Parathyroid adenoma (tissue), 2 donors: ENCODE measurements at regions not wholly inside any gene's neighbourhood (a gene's known extent, or its start where the extent isn't known, plus 50 kb on each side); places are given as distances from the start of the nearest gene placed in this dataset.

Experiments used
- H2AFZ ChIP-seq: fragments of 300-600 bp; sonication (generic); one replicate; pipeline ENCODE4 v1.7.0; 2017; ENCODE audit warnings: antibody characterized with exemption, mild to moderate bottlenecking
- H3K27ac ChIP-seq: fragments of 300-600 bp; sonication (generic); one replicate; pipeline ENCODE4 v1.7.0; 2017
- H3K27me3 ChIP-seq: fragments of 300-600 bp; sonication (generic); one replicate; pipeline ENCODE4 v1.7.0; 2017; ENCODE audit warnings: low read length; ENCODE audit not compliant: control insufficient read depth, insufficient read depth
- H3K36me3 ChIP-seq: fragments of 300-600 bp; sonication (generic); one replicate; pipeline ENCODE4 v1.7.0; 2017; ENCODE audit warnings: low read length; ENCODE audit not compliant: control insufficient read depth, insufficient read depth
- H3K4me1 ChIP-seq: fragments of 300-600 bp; sonication (generic); one replicate; pipeline ENCODE4 v1.7.0; 2017; ENCODE audit warnings: control low read depth
- H3K4me2 ChIP-seq: fragments of 300-600 bp; sonication (generic); one replicate; pipeline ENCODE4 v1.7.0; 2017; ENCODE audit warnings: low read length
- H3K4me3 ChIP-seq: fragments of 300-600 bp; sonication (generic); one replicate; pipeline ENCODE4 v1.7.0; 2017; ENCODE audit warnings: low read depth, low read length
- H3K79me2 ChIP-seq: fragments of 300-600 bp; sonication (generic); one replicate; pipeline ENCODE4 v1.7.0; 2017; ENCODE audit warnings: control low read depth
- H3K9ac ChIP-seq: fragments of 300-600 bp; sonication (generic); one replicate; pipeline ENCODE4 v1.7.0; 2017; ENCODE audit warnings: mild to moderate bottlenecking
- H3K9me3 ChIP-seq: fragments of 300-600 bp; sonication (generic); one replicate; pipeline ENCODE4 v1.7.0; 2017; ENCODE audit warnings: low read length; ENCODE audit not compliant: control insufficient read depth
- TF ChIP-seq, protein P1 (sequence below): fragments of 300-600 bp; sonication (generic); IDR thresholded peaks from one replicate; pipeline ENCODE4 v1.7.0; 2017; ENCODE audit warnings: antibody characterized with exemption, mild to moderate bottlenecking
- donor health status: primary hyperparathyroidism.

DNA sequence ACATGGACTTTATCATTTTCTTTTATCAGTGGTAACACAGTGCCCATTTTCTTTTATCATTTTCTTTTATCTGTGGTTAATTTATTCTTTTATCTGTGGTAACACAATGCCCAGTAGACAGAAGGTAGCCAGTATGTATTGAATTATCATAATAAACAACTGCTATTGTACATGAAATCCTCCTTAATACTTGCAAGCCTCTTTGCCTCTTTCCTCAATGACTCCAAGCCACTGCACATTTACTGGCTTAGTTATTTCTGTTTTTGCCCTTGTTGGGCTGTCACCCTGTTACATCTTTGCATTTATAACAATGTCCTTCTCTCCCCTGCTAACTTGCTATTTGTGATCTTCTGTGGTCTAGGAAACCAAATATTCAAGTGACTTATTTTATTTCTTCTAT lies 345.0 kb downstream of the ATP23 start:
- no peaks in the 10 kb centered on the region for H3K36me3 ChIP-seq
- H3K4me3 ChIP-seq = no peak overlapping the region
- H3K9me3 ChIP-seq = no peaks in the 10 kb centered on the region
- no peak overlapping the region for H3K9ac ChIP-seq
- H3K27ac ChIP-seq = no peak overlapping the region
- no peaks in the 10 kb centered on the region for H3K79me2 ChIP-seq
- H3K4me2 ChIP-seq = no peak overlapping the region
- no peaks in the 10 kb centered on the region for H3K27me3 ChIP-seq
- TF ChIP-seq, protein P1, sequence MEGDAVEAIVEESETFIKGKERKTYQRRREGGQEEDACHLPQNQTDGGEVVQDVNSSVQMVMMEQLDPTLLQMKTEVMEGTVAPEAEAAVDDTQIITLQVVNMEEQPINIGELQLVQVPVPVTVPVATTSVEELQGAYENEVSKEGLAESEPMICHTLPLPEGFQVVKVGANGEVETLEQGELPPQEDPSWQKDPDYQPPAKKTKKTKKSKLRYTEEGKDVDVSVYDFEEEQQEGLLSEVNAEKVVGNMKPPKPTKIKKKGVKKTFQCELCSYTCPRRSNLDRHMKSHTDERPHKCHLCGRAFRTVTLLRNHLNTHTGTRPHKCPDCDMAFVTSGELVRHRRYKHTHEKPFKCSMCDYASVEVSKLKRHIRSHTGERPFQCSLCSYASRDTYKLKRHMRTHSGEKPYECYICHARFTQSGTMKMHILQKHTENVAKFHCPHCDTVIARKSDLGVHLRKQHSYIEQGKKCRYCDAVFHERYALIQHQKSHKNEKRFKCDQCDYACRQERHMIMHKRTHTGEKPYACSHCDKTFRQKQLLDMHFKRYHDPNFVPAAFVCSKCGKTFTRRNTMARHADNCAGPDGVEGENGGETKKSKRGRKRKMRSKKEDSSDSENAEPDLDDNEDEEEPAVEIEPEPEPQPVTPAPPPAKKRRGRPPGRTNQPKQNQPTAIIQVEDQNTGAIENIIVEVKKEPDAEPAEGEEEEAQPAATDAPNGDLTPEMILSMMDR = no peak
- H3K4me1 ChIP-seq = no peaks in the 10 kb centered on the region
- no peak overlapping the region for H2AFZ ChIP-seq

DNA sequence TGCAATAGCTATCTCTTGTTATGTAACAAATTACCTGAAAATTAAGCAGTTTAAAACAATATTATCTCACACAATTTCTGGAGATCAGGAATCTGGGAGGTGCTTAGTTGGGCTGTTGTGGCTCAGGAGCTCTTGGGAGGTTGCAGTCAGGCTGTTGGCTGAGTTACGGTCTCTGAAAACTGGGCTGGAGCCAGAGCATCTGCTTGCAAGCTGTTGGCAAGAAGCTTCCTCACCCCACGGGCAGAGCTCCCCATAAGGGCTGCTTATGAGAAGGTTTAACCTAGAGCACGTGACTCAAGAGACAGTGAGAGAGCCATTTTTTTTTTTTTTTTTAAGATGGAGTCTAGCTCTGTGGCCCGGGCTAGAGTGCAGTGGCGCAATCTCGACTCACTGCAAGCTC lies 346.8 kb downstream of the ATP23 start:
- no peaks in the 10 kb centered on the region for H3K4me1 ChIP-seq
- no peaks in the 10 kb centered on the region for H3K9me3 ChIP-seq
- no peak overlapping the region for H3K9ac ChIP-seq
- H3K4me3 ChIP-seq = no peak overlapping the region
- H3K36me3 ChIP-seq = no peaks in the 10 kb centered on the region
- H3K4me2 ChIP-seq = no peak overlapping the region
- no peaks in the 10 kb centered on the region for H3K79me2 ChIP-seq
- no peak overlapping the region for H2AFZ ChIP-seq
- H3K27me3 ChIP-seq = no peaks in the 10 kb centered on the region
- TF ChIP-seq, protein P1 = no peak
- H3K27ac ChIP-seq = no peak overlapping the region

DNA sequence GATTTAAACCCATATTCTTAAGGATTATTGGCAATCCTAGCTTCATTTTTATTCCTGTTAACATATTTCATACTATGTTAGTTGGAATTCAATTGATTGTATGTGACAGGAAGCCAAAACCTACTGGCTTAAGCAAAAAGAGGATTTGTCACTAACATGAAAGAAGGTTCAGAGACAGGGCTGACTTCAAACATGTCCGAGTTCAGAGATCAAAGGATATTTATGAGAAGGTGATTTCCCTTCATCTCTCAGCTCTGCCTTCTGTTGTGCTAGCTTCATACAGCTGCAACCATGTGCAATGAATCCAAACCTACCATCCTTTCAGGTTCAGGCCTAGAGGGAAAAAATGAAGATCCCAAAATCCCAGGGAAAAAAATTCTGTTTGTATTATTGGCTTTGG lies 349.7 kb downstream of the ATP23 start:
- Histone ChIP-seq H3K4me3 (no peak overlapping the region), H3K4me2 (no peak overlapping the region), H3K36me3 (no peaks in the 10 kb centered on the region), H3K27me3 (no peaks in the 10 kb centered on the region), H3K27ac (no peak overlapping the region), H3K9ac (no peak overlapping the region), H3K4me1 (no peaks in the 10 kb centered on the region), H3K9me3 (no peaks in the 10 kb centered on the region), H2AFZ (no peak overlapping the region), H3K79me2 (no peaks in the 10 kb centered on the region)
- TF ChIP-seq, protein P1 = no peak

DNA sequence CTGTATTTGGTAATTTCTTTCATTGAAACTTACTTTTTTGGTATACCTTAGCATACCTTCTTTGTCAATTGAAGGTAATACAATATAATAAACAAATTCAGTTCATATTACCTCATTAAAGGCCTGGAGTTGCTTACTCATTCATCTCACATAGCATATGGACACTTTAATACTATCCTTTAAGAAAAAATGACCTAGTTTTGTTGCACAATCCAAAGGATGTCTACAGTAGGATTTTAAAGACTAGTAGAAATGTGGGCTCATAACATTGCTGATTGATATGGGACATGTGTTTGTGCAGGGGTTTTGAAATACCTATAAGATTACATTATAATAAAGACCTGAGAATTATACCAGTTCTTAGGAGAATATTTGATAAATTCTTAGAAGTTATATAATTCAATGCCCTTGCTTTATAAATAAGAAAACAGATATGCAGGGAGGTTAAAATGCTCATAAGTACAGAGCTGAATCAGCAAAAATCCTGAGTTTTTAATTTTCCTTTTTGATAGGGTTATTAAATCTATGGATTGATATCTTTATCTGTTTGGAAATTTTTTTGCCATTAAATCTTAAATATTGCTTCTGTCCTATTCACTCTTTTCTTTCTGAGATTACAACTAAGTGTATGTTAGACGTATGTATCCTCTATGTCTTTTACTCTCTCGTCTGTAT lies 352.1 kb downstream of the ATP23 start:
- Histone ChIP-seq H3K36me3 (no peaks in the 10 kb centered on the region), H3K9me3 (no peaks in the 10 kb centered on the region), H3K4me1 (no peaks in the 10 kb centered on the region), H3K27me3 (no peaks in the 10 kb centered on the region), H3K4me2 (no peak overlapping the region), H3K9ac (no peak overlapping the region), H3K79me2 (no peaks in the 10 kb centered on the region), H3K27ac (no peak overlapping the region), H3K4me3 (no peak overlapping the region), H2AFZ (no peak overlapping the region)
- TF ChIP-seq, protein P1 = no peak

DNA sequence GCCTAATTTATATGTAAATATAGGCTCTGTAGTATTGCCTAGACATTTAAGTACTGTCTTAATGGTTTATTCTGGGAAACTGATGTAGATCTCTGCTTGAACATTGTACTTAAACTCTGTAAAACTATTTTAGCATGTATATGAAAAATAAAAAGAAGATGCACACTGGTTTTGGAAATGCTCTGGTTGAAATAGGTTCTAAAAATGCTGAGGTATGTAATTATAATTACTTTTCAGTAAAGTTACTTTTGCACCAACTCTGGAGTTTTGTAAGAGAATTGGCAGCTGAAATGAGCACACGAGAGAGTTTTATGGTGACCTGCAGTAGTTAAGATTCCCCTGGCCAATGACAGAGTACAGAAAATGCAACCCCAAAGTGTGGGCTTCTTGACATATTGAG lies 353.9 kb downstream of the ATP23 start:
- Histone ChIP-seq H3K4me2 (no peak overlapping the region), H3K27me3 (no peaks in the 10 kb centered on the region), H3K4me3 (no peak overlapping the region), H2AFZ (no peak overlapping the region), H3K36me3 (no peaks in the 10 kb centered on the region), H3K9ac (no peak overlapping the region), H3K79me2 (no peaks in the 10 kb centered on the region), H3K4me1 (no peaks in the 10 kb centered on the region), H3K9me3 (no peaks in the 10 kb centered on the region), H3K27ac (no peak overlapping the region)
- TF ChIP-seq, protein P1 = no peak
